Keratinocyte (primary cell): ENCODE measurements at regions not wholly inside any gene's neighbourhood (a gene's known extent, or its start where the extent isn't known, plus 50 kb on each side); places are given as distances from the start of the nearest gene placed in this dataset.

ENCODE experiments used
- CTCF ChIP-seq, 3 experiments: IDR thresholded peaks in 1 of 3; conservative IDR thresholded peaks in 1 of 3; optimal IDR thresholded peaks in 1 of 3; 2 replicates in 2 of 3; 3 replicates in 1 of 3; pipeline versions ENCODE3 to v1.5.1; 2011; ENCODE audit warnings: low read length in 3 of 3, mild to moderate bottlenecking in 3 of 3, moderate library complexity in 2 of 3, control low read depth in 1 of 3, inconsistent platforms in 1 of 3; ENCODE audit not compliant: insufficient read depth in 2 of 3; ENCODE audit errors: extremely low read depth in 1 of 3
- EZH2 ChIP-seq: IDR thresholded peaks from one replicate; pipeline ENCODE4 v1.6.1; 2012; ENCODE audit warnings: inconsistent platforms, mild to moderate bottlenecking, low read length, moderate library complexity

- TF ChIP-seq CTCF (optimal IDR thresholded peaks at IDR 0.05 in 1 of 3, IDR thresholded peaks at IDR 0.05 in 1 of 3, conservative IDR thresholded peaks at IDR 0.05 in 1 of 3; ENCODE audit: extremely low read depth in 1 of 3, insufficient read depth in 2 of 3, low read length in 3 of 3), result no peak
- no peak for TF ChIP-seq EZH2
Measured at GRCh38 chr13:104160536-104160935, 1094.3 kb upstream of the SLC10A2 start.
